Effector CD4-positive, alpha-beta T cell (primary cell): ENCODE measurements at regions not wholly inside any gene's neighbourhood (a gene's known extent, or its start where the extent isn't known, plus 50 kb on each side); places are given as distances from the start of the nearest gene placed in this dataset.

Source experiments
- DNase-seq: peaks from one replicate; pipeline ENCODE4 v3.0.0-alpha.2; 2020

GRCh38 chr3:124413393-124413792 lies 316.9 kb upstream of the UMPS start:
- no peak for DNase-seq

GRCh38 chr3:124413989-124414598 lies 316.2 kb upstream of the UMPS start:
- no peak for DNase-seq

DNA sequence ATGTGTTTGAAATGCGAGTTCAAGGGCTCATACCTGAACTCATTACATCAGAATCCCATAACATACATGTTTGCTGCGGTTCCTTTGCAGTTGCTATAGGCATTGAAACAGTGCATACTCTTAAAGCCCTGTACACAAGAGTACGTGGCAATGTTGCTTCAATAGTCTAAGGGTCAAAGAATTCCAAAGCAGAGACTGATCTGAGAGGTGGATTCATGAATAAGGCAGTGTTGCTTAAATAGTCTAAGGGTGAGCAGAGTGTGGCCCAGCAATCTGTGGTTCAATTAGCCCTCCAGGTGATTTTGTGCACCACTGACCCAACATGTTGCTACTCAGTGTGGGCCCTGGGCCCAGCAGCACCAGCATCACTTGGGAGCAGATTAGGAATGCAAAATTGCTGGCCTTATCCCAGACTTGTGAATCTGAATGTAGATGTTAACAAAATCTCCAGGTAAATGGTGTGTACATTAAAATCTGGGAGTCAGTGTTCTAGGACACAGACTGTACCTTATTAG lies 314.7 kb upstream of the UMPS start:
- no peak for DNase-seq

- DNase-seq = no peak
These were observed 310.9 kb upstream of the UMPS start for GRCh38 chr3:124419303-124419702.

DNA sequence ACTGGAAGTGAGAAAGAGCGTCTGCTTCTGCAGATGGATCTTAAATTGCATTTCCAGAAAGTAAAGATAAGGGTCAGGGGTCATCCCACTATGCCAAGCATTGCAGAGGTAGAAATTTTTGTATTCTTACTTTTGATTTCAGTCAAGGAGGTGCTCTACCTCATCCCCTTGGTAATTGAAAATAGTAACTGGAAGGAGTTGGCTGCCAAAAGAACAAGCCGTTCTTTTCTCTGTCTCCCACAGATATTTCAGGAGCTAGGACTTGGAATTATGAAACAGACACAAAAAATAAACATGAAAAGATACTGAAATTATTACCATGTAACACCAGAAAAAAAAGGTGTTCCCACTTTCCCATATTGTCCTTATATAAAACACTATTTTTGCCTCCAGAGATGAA lies 309.9 kb upstream of the UMPS start:
- no peak for DNase-seq

- DNase-seq = no peak
These were observed 307.4 kb upstream of the UMPS start for GRCh38 chr3:124422805-124423204.

- DNase-seq = no peak
These were observed 305.9 kb upstream of the UMPS start for GRCh38 chr3:124424396-124424795.

DNA sequence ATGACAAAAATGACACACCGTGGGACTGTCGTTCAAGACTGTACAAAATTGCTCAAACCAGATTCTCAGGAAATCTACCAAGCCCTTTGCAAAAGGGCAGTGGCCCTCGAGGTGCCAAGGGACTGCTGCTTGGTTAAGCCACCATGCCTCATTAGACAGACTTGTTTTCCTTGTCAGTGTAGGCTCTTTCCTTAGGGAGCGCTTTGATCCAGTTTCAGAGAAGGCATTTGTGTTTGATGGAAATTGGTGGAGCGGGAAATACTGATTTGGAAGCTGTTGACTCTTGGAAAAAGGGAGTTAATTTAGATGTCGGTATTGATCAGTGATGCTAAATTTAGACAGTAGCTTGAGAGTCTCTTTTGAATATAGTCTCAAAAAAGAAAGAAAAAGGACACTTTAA lies 304.3 kb upstream of the UMPS start:
- DNase-seq = no peak

DNA sequence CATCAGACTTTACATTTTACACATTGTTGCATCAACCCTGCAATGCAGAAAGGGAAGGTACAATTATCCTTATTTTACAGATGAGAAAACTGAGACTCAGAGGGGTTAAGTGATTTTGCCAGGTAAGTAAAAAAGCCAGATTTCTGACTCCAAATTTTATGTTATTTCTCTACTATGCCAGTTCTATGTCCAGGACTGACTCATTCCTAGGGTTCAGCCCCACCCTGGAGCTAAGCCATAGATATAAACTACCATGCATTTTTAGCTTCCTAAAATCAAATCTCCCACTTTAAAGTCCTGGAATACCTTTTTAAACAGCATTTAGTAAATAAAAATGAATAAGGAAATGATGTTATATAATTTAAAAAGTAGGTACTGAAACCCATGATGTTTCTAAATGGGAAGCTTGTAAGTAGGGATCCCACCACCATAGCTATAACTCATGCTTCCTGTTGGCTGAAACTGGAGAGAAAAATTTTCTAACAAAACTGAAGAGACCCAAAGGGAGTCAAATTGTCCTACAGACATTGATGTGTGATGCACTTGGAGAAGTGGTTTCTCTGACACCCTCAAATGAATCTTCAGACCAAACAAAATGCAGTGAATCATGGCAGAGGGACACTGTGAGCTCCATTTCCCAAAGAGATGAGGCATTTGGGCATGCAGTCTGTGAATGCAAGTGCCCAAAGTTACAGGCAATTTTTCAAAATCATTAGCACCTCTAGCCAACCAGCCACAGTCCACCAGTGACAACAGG lies 301.7 kb upstream of the UMPS start:
- DNase-seq = no peak

DNA sequence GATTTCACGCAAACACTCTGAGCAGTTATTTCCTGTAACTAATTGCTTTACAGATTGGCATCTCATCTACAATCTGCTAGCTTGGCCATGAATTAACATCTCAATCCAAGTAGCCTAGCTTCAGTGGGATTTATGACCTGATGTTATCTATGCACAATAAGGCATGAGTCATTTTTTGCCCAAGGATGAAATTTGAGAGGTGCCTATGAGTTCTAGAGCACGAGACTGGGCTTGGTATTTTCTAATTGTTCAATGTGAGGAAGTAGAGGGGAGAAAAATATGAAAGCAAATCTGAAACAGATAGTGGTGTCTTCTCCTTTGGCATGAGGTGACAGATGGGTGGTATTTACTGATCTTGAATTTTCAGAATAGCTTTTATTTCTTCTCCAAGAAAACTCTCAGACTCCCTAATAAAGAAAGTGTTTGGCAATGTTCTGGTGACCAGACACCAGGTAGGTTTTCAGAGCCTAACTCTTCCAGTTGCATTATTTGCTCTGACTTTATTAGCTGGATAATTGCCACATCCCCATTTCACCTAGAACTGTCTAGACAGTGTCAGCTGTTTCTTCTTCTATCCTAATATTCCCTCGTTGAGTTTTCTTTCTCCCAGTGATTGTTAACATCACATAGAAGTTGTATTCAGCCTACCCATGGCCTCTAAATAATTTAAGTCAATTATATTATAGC lies 301.0 kb upstream of the UMPS start:
- no peak for DNase-seq

GRCh38 chr3:124431331-124431994 lies 298.8 kb upstream of the UMPS start:
- DNase-seq = no peak

GRCh38 chr3:124434176-124434575 lies 296.1 kb upstream of the UMPS start:
- no peak for DNase-seq

- no peak for DNase-seq
These were observed 294.8 kb upstream of the UMPS start for GRCh38 chr3:124435467-124435866.

DNA sequence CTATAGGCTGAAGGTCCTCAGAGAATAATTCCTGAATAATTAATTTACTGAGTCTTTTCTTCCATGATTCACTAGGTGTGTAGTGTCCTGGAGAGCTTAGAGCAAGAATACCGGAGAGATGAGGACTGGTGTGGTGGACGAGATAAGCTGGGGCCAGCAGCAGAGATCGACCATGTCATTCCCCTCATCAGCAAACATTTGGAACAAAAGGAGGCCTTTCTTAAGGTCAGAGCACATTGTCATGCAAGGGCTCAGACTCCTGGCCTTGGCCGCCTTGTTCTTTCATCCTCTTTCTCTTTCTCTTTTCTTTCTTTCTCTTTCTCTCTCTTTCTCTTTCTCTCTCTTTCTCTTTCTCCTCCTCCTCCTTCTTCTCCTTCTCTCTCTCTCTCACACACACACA lies 291.4 kb upstream of the UMPS start:
- no peak for DNase-seq

DNA sequence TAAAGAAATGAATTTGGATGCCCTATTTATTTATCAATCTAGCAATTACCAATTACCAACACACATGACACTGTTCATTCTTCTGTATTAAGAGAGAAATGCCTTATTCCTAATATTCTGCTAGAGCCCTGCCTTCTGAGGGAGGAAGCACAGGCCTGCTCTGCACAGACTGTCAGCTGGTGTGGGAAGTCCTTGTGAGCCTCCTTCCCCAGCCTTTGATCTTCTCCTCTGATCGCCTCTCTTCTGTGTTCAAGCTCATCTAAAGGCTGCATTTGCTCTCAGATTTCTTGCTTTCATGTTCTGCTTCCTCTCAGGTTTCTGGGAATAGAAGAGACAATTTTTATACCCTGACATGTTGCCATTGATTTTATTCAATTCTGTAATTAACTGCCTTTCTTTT lies 290.6 kb upstream of the UMPS start:
- no peak for DNase-seq

DNA sequence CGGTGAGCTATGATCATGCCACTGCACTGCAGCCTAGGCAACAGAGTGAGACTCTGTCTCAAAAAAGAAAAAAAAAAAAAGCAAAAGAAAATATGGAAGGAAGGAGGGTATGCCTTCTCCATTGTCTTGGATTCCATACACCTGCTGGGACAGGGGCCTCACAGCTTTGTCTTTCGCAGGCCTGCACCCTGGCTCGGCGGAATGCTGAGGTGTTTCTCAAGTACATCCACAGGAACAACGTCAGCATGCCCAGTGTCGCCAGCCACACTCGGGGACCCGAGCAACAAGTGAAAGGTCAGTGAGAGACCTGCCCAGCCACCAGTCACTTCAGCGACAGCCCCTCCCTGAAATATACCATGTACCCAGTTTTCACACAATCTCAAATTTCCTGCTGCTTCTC lies 288.5 kb upstream of the UMPS start:
- DNase-seq = no peak

GRCh38 chr3:124442463-124442862 lies 287.8 kb upstream of the UMPS start:
- no peak for DNase-seq

- no peak for DNase-seq
These were observed 286.8 kb upstream of the UMPS start for GRCh38 chr3:124443446-124443845.

- DNase-seq = no peak
These were observed 286.2 kb upstream of the UMPS start for GRCh38 chr3:124444075-124444474.

GRCh38 chr3:124444896-124445295 lies 285.4 kb upstream of the UMPS start:
- DNase-seq = no peak

GRCh38 chr3:124447845-124448244 lies 282.4 kb upstream of the UMPS start:
- DNase-seq = no peak

GRCh38 chr3:124448954-124449353 lies 281.3 kb upstream of the UMPS start:
- DNase-seq = no peak

- DNase-seq = no peak
These were observed 279.9 kb upstream of the UMPS start for GRCh38 chr3:124450366-124450765.
